Caki2 (cell line): ENCODE measurements at regions not wholly inside any gene's neighbourhood (a gene's known extent, or its start where the extent isn't known, plus 50 kb on each side); places are given as distances from the start of the nearest gene placed in this dataset.
"Not testable (repeated sequence)": the region's sequence is repeated elsewhere in the genome, so short reads cannot be mapped to it uniquely, and the experiment has no call there.

Experiments
- DNase-seq: peaks from one replicate; pipeline ENCODE4 v3.0.0-alpha.2; 2015; ENCODE audit warnings: low read depth
- in situ Hi-C: cut with HindIII; loops from 2 replicates; pipeline ENCODE4 v1.10.0; 2016; ENCODE audit warnings: low sequenced_read_pairs, low pct_unique_long_range_greater_than_20kb, mixed read lengths

- DNase-seq = no peak
- in situ Hi-C loops = no loop called here
Observed at GRCh38 chr10:65408401-65408800, 1517.4 kb upstream of the LRRTM3 start.

DNA sequence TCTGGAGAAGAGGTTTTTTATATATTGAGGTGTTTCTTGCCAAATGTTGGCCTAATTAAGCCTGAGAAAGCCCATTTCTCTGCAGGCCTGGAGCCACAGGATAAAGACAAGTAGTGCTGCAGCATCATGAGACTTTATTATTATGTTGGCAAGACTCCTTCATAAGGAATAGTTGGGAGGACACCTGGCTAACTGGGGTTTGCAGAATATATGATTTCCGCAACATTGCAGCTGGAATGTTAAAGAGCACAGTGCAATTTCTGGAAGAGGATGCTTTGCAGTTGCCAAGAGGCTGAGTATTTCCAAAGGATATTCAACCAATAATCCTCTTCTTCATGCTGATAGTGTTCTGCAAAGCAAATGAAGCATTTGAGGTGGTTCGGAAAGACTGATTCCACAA is 1512.8 kb upstream of the LRRTM3 start:
- in situ Hi-C loops = no loop called here
- DNase-seq = no peak

- in situ Hi-C loops = no loop called here
- DNase-seq = no peak
Observed at GRCh38 chr10:65415318-65415717, 1510.5 kb upstream of the LRRTM3 start.

DNA sequence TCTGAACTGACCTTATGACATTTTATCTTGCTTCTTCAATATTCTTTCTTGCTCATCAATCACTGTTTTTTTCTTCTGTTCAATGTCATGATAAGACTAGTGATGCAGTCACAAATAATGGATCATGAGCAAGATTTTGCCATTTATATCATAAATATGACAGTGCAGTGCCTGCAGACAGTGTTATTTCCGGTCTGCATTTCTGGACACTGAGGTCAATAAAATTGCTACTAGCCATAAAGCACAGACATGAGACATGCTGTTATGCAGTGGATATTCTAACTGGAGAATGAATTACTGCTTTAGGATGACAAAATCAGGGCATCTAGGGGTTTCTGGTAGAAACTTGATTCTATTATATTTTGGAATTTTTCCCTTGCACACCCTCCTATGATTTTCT is 1509.7 kb upstream of the LRRTM3 start:
- no peak for DNase-seq
- in situ Hi-C loops = no loop called here

DNA sequence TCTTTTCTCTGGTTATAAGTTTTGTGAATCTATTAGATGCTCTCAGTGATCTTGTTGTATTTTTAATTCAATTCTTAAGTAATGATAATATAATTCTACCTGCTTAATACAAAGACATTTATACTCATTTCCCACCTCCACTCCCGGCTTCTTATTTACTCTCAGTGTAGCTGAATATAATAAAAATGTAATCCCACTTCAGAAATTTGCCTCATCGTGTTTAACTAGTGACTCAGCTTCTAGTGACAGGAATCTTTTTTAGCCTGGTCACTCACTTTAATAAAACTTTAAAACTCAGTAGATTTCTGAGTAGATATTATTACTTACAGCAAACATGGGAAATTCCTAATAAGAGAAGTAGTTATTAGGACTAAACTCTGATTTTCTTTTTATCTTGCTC is 1506.2 kb upstream of the LRRTM3 start:
- DNase-seq = no peak
- in situ Hi-C loops = no loop called here

- in situ Hi-C loops = no loop called here
Observed at GRCh38 chr10:65423043-65423442, 1502.8 kb upstream of the LRRTM3 start.

DNA sequence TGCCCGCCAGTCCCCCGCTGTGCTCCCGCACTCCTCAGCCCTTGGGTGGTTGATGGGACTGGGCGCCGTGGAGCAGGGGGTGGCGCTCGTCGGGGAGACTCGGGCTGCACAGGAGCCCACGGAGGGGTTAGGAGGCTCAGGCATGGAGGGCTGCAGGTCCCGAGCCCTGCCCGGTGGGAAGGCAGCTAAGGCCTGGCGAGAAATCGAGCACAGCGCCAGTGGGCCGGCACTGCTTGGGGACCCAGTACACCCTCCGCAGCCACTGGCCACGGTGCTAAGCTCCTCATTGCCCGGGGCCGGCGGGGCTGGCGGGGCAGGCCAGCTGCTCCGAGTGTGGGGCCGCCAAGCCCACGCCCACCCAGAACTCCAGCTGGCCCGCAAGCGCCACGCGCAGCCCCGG is 1496.5 kb upstream of the LRRTM3 start:
- in situ Hi-C loops, DNase-seq: not testable (repeated sequence)

More at GRCh38 chr10:65423043-65423442, 1502.8 kb upstream of the LRRTM3 start:
- DNase-seq = no peak

GRCh38 chr10:65430979-65431378 is 1494.9 kb upstream of the LRRTM3 start:
- in situ Hi-C loops = no loop called here

DNA sequence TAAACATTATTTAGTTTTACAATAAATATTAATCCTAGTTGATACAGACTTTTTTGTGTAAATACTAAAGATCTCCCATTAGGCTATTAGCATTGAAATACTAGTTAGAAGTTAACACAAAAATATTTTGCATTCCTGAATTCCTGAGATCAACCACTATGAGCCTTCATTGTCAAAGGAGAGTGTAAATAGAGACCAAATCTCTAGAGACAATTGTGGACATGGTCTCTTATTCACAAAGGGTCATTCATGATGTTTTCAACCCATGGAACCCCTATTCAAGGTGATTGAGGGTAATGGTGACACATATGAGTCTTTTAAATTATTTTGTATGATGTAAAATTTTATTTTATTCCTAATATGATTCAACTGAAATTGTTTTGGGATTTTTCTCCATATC is 1454.8 kb upstream of the LRRTM3 start:
- in situ Hi-C loops = no loop called here
- no peak for DNase-seq

More at GRCh38 chr10:65430979-65431378, 1494.9 kb upstream of the LRRTM3 start:
- no peak for DNase-seq

- DNase-seq = no peak
- in situ Hi-C loops = no loop called here
Observed at GRCh38 chr10:65482848-65483247, 1443.0 kb upstream of the LRRTM3 start.

- DNase-seq = no peak
- in situ Hi-C loops = no loop called here
Observed at GRCh38 chr10:65491799-65492198, 1434.0 kb upstream of the LRRTM3 start.

- in situ Hi-C loops = no loop called here
- DNase-seq = no peak
Observed at GRCh38 chr10:65496541-65496940, 1429.3 kb upstream of the LRRTM3 start.

GRCh38 chr10:65497837-65498236 is 1428.0 kb upstream of the LRRTM3 start:
- no peak for DNase-seq
- in situ Hi-C loops = no loop called here

GRCh38 chr10:65500716-65501115 is 1425.1 kb upstream of the LRRTM3 start:
- in situ Hi-C loops = no loop called here
- no peak for DNase-seq

DNA sequence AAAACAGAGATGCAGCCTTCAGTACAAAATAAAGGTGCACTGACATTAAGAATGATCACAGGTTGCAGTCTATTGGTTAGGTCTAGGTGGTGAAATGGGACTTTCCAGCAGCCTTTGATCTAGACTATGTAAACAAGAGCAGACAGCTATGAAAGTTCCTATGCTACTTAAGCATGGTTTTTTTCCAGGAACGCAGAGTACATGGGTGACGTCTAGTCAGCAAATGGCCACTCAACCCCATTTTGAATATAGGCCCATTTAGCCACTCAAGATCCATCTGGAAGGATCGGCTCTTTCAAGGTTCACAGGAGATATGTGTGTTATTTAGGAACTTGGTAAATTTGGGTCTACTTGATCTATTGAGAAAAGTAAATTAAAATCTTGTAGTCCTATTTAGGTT is 1424.6 kb upstream of the LRRTM3 start:
- DNase-seq = peak; percentile 37
- in situ Hi-C loops = no loop called here

GRCh38 chr10:65518379-65518778 is 1407.5 kb upstream of the LRRTM3 start:
- peak; percentile 51 for DNase-seq
- in situ Hi-C loops = no loop called here

- DNase-seq = no peak
- in situ Hi-C loops = no loop called here
Observed at GRCh38 chr10:65528986-65529385, 1396.8 kb upstream of the LRRTM3 start.

GRCh38 chr10:65531545-65531944 is 1394.3 kb upstream of the LRRTM3 start:
- no peak for DNase-seq
- in situ Hi-C loops = no loop called here

DNA sequence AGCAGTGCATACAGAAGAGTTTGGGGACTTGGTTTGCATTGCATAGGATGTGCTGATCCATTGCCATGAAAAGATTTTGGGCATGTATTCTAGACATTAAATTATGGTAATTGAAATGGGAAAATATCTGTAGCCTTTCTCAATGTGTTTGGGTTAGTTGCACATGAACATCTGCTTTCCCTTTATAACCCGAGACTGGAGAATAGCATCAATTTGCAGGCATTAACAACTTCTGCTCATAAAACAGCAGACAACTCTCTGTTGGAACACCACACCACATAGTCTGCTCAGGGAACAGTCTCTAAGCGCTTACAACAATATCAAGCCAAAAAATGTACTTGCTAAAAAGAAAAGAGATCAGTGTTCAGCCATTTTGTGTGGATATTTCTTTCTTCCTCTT is 1391.1 kb upstream of the LRRTM3 start:
- no peak for DNase-seq

GRCh38 chr10:65544756-65545155 is 1381.1 kb upstream of the LRRTM3 start:
- no peak for DNase-seq
- in situ Hi-C loops = no loop called here

More for the DNA sequence above, 1391.1 kb upstream of the LRRTM3 start:
- in situ Hi-C loops = no loop called here

- in situ Hi-C loops = no loop called here
Observed at GRCh38 chr10:65548001-65548400, 1377.8 kb upstream of the LRRTM3 start.

More at GRCh38 chr10:65548001-65548400, 1377.8 kb upstream of the LRRTM3 start:
- no peak for DNase-seq
